ENCODE measurements at regions not wholly inside any gene's neighbourhood (a gene's known extent, or its start where the extent isn't known, plus 50 kb on each side); places are given as distances from the start of the nearest gene placed in this dataset.
"Not testable (repeated sequence)": the region's sequence is repeated elsewhere in the genome, so short reads cannot be mapped to it uniquely, and the experiment has no call there.

- no peak for DNase-seq
These were observed 488.4 kb downstream of the KLF5 start for GRCh38 chr13:73547239-73547638.

GRCh38 chr13:73544175-73544574, 485.4 kb downstream of the KLF5 start:
- no peak for DNase-seq

DNA sequence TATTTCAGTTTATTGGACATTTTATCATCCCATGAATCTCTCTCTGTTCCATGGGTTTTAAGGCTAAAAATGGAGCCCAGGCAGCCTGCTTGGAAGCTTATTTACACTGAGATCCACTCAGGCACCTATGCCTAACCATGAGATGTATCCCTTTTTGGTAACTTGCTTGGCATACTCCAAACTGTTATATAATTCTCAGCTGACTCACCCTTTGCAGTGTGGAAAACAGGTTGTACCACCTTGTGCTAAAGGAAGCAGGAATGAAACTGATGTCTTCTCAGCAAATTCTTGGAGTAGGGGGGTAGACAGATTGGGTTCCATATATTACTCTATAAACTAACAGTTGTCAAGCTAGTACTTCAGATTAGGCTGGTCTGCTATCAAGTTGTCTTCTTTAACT, 483.6 kb downstream of the KLF5 start:
- no peak for DNase-seq

DNA sequence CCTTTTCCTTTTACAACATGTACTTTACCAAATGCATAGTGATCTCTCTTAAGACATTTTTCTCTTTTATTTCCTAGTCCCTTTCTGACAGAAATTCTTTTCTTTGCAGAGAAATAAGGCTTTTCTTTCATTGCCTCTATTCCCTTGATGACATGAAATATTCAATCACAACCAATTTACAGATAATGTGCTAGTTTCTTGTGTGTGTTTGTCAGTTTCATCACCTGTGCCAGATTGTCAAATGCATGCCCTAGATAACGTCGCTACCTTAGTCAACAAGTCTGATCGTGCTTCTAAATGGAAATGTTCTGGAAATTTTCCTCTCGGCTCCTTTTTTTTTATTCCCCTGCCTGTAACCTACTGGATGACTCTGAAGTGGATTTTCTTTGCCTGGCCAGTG, 478.1 kb downstream of the KLF5 start:
- no peak for DNase-seq

GRCh38 chr13:73535341-73535740, 476.5 kb downstream of the KLF5 start:
- DNase-seq = no peak

DNA sequence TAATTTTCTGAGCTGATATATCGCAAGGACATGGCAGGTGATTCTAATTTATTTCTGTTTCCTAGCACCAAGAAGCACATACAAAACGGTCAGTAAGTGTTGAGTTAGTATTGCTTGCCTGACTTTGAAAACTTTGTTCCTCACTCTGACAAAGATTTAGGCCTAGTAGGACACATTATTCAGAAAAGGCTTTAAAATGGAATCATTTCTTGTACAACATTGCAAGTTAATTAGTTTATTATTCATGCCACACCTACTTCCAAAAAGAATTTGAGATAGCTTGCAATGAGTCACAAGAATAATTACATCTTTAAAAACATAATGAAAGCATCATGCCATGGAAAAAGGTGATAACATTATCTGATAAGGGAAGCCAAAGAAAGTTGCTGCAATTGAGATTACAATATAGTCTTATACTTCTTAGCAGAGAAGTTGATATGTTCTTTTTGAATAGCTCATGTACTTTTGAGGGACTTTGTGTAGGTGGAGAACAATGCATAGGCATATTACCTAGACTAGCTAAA, 474.2 kb downstream of the KLF5 start:
- DNase-seq = no peak

DNA sequence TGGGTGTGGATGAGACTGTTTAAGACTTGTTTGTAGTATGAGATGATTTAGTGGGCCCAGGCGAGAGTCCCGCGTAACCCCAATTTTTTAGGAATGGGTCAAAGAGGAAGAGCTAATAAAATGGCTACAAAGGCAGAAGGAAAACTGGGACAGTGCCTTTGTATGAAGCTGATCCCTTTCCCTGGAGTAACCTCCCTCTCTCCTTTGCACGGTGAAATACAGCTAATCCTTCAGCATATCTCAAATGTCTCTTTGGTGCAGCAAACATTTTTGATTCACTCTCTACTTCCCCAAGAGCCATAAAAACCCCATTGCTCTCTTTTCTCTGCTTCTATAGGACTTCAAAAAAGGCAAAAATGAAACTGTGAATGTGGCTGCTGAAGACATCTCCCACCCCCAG, 473.8 kb downstream of the KLF5 start:
- DNase-seq = no peak

GRCh38 chr13:73531014-73531413, 472.2 kb downstream of the KLF5 start:
- DNase-seq = no peak

DNA sequence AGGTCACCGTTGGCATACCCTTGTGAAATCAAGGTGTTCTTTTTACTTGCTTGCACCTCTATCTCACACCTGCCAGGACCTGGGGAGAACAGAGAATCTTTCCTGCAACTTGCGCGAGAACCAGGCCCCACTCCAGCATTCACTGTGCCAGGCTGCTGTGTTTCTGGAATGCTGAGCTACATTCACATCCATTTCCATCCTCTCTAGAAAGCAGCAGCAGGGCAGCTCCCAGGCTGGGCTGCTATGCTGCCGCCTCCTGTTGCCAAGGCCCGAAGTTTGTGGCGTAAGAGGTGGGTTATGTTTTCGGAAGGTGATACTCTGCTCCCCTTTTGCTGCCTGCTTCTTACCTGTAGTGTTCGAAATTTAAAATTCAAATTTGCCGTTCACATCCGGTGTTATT, 464.1 kb downstream of the KLF5 start:
- DNase-seq = no peak

- DNase-seq = no peak
These were observed 463.2 kb downstream of the KLF5 start for GRCh38 chr13:73521985-73522524.

DNA sequence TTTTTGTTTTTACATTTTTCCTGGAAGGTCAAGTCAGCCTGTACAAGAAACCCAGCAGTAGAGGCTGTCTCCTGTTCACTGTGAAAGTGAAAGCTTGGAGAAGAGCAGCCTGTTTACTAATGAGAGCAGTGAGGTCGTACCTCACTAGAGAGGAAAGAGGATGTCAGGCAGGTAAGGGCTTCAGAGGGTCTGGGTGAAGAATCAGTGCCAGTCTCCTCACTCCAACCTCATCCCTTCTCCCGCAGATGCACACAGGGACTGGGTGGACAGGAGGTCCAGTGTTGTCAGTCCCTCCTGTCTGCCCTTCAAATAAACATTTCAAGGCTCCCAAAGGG, 462.5 kb downstream of the KLF5 start:
- no peak for DNase-seq

DNA sequence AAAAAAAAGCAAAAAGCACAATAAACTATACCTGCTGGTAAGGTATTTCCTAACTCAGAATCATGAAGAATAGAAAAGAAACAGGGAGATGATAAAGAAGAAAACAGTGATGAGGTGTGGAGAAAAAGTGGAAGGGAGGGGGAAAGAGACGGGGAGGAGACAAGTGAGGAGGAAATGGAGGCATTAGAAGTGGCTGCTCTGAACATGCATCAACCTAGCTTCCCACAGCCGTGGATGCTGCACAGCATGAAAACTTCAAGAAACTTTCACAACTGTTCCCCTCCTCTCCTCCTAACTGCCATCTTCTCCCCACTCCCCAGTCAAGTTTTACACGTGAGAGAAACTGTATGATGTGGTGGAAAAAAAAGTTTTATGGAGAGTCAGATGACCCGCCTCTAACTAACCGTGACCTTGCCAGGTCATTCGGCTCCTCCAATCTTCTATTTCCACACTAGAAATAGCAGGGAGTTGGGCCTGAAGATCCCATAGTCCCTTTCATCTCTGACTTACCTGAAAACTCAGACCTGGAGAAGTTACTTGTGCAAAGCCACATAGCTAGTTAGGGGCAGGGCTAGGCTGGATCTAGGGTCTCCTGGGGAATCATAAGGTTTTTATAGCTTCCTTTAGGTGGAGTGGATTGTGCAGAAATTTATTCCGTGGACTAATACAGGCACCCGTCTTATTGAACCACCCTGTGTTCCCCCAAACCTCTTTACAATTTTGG, 461.9 kb downstream of the KLF5 start:
- no peak for DNase-seq

DNA sequence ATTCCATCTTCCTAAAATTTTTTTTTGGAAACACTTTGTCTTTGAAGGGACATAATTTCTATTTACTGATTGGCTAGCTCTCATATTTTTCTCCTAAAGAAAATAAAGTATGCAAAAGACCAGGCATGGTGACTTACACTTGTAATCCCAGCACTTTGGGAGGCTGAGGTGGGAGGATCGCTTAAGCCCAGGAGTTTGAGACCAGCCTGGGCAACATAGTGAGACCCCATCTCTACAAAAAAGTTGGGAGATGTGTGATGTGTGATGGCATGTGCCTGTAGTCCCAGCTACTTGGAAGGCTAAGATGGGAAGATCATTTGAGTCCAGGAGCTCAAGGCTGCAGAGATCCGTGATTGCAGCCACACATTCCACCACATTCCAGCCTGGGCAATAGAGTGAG, 461.3 kb downstream of the KLF5 start:
- not testable (repeated sequence) for DNase-seq

DNA sequence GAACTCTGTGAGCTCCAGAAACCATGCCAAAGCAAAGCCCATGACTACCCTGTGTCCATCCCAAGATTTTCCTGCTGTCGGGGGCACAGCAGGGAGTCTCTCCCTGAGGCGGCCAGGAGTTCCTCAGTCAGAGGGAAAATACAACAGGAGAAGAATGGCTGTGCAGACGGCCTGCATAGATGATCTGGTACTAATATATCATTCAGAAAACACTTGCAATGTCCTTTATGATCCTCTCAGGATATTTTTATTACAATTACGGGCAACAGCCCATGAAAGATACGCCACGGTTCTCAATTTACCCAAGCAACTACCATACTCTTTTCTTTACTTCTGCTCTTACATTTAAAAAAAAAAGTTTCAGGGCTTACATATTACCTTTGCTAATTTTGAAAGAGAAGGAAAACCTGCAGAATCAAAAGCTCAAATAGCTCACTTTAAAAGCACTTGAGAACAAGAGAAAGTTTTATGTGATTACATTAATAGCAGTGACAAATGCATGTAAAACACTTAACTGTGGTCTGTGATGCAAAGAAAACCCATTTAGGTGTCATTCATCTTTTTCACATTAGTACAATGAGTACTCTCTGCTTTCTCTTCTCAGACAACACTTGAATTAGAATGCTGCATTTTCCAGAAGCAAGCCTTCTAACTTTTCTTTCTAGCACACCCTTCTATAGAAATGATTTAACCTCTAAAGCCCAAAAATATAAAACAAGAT, 460.8 kb downstream of the KLF5 start:
- DNase-seq = no peak

- DNase-seq = no peak
These were observed 459.0 kb downstream of the KLF5 start for GRCh38 chr13:73517766-73518165.

DNA sequence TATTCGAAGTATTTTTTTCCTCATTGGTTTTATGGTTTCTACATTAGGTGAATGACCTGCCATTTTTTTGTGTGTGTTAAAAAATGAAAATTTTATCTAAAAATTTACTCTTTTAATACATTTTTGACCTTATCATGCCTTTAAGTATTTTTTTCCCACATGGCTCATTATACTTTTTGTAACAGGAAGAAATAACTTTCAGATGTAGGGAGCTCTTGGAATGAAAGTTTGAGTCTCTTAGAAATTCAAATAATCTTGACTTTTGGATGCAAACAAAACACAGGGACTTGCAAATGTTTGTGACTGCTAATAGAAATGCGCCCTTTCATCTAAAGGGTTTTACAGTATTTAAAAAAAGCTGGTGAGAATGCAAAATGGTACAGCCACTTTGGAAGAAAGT, 457.9 kb downstream of the KLF5 start:
- no peak for DNase-seq

- DNase-seq = no peak
These were observed 455.4 kb downstream of the KLF5 start for GRCh38 chr13:73514208-73514607.

GRCh38 chr13:73513751-73514150, 454.9 kb downstream of the KLF5 start:
- DNase-seq = no peak

DNA sequence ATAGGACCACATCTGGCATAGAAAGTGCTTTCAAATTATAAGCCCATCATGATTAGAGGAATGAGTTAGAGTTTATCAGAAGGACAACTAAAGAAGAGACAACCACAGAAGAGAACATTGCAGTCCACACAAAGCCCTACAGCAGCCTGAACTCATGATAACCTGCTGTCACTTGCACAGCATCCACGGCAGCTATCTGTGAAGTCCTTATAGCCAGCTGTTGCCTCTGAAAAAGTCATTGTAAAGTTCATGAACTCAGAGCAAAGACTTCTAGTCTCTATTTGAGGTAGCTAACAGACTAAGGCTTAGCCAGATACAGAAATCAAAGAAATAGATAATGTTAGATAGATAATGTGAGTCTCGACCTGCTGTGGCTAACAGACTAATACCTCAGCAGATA, 450.0 kb downstream of the KLF5 start:
- no peak for DNase-seq

GRCh38 chr13:73505376-73505890, 446.6 kb downstream of the KLF5 start:
- DNase-seq = no peak

DNA sequence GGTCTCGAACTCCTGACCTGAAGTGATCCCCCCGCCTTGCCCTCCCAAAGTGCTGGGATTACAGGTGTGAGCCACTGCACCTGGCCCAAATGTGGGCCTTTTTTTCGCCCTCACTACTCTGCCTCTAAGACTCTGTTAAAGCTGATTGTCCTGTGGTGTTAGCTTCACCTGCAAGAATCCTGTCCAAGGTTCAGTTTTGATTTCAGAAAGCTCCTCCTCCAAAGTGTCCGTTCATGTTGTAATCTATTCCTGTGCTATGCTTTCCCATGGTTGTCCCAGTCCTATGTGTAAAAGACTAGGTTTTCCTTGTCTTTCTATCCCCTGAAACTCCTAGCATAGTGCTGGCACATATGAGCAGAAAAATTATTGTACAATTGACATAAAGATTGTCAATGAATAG, 440.9 kb downstream of the KLF5 start:
- DNase-seq = no peak

DNA sequence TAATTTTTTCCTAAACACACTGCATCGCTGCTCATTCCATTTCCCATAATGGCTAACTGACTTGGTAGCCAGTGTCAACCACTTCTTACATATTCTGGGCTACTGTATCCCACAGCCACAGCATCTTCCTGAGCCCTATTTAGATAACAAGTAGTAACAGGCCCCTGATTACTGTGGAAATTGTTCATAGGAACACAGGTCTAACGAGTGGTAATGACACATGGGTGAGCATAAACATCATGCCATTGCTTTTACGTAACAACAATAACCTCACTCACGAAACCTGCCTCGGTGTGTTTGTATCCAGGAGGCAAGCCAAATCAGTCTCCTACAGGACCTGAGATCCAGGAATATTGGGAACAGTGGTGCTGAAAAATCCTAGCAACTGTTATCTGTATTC, 438.6 kb downstream of the KLF5 start:
- DNase-seq = no peak

DNA sequence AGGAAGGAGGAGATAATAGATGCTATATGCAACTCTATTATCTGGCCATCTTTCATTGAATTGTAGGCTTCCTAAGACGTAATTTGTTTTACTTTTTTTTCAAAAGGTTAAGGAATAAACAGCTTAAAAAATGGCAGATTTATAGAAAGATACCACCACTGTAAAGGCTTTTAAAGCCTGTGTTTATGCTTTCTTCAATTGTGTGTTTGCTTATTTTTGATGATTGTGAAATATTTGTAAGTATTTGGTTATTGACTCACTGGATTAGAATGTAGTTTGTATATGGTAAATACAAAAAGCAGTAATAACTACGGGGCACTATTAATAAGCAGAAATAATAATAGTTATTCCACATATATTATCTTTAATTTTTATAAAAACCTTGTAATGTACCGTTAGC, 437.9 kb downstream of the KLF5 start:
- DNase-seq = no peak

- DNase-seq = no peak
These were observed 434.0 kb downstream of the KLF5 start for GRCh38 chr13:73492811-73493210.

All from NCI-H2029 treated with DMSO at 0.1 percent for 48 hours (cell line).